HepG2 (cell line): ENCODE measurements at regions not wholly inside any gene's neighbourhood (a gene's known extent, or its start where the extent isn't known, plus 50 kb on each side); places are given as distances from the start of the nearest gene placed in this dataset.

Experiments used
- ATAC-seq: fragments of 200-7000 bp; cut with Tn5 transposase; 3 replicates; pipeline ENCODE4 v1.9.1; 2020; ENCODE audit warnings: mild to moderate bottlenecking, moderate library complexity
- BruUV-seq: library from RNA; stranded (reverse); fragments of 400-500 nt; replicated peaks from 2 replicates; lab custom pipeline; 2021; lab: Mats Ljungman, UMichigan
- CTCF ChIA-PET: fragments of 300-600 bp; formaldehyde crosslinking; extraction: SDS; loops from one replicate; lab custom pipeline; 2021; ENCODE audit warnings: low total read pairs, inconsistent platforms, low intra/inter-chr PET ratio; lab: Yijun Ruan, JAX
- POLR2A ChIA-PET: fragments of 350-600 bp; sonication (Branson Sonifier 250); formaldehyde crosslinking; loops from one replicate; lab custom pipeline; 2020; ENCODE audit warnings: antibody characterized with exemption, inconsistent platforms; lab: Yijun Ruan, JAX
- DNase-seq: peaks from one replicate; pipeline ENCODE4 v3.0.0-alpha.2; 2015; ENCODE audit warnings: low spot score
- FAIRE-seq: peaks from 3 replicates; lab custom pipeline; 2011; peaks lifted over from hg19 to GRCh38; lab: Jason Lieb, UNC
- H2AFZ ChIP-seq: one replicate; pipeline ENCODE4 v1.6.1; 2011; ENCODE audit warnings: low read length, inconsistent platforms
- H3K27ac ChIP-seq: fragments of 300-600 bp; 3 replicates; pipeline ENCODE4 v1.8.0; 2011; ENCODE audit warnings: mixed run types, mild to moderate bottlenecking, mixed read lengths, low read length, inconsistent platforms; ENCODE audit not compliant: insufficient read depth; ENCODE audit errors: extremely low read length
- H3K27me3 ChIP-seq, 2 experiments: fragments of 200-600 bp in 1 of 2; 2 replicates in 1 of 2; 3 replicates in 1 of 2; pipeline versions ENCODE4 v1.6.0 to v1.8.0; 2011; ENCODE audit warnings: low read length in 2 of 2, mild to moderate bottlenecking in 2 of 2, moderate library complexity in 2 of 2, inconsistent platforms in 1 of 2; ENCODE audit not compliant: insufficient read depth in 2 of 2, control insufficient read depth in 1 of 2
- H3K36me3 ChIP-seq, 2 experiments: fragments of 200-600 bp in 1 of 2; replicated peaks in 1 of 2; 2 replicates in 1 of 2; 3 replicates in 1 of 2; pipeline versions ENCODE4 v1.5.1 to v1.8.0; 2011; ENCODE audit warnings: low read length in 2 of 2, inconsistent platforms in 1 of 2; ENCODE audit not compliant: insufficient read depth in 2 of 2, control insufficient read depth in 1 of 2
- H3K4me1 ChIP-seq: 2 replicates; pipeline ENCODE4 v1.5.1; 2012; ENCODE audit warnings: low read length, inconsistent platforms; ENCODE audit not compliant: insufficient read depth
- H3K4me2 ChIP-seq: 2 replicates; pipeline ENCODE4 v1.6.0; 2011; ENCODE audit warnings: low read depth, low read length, inconsistent platforms
- H3K4me3 ChIP-seq, 3 experiments: fragments of 200-600 bp in 1 of 3; sonication (generic), shearing (Covaris generic) in 1 of 3; replicated peaks in 1 of 3; 2 replicates each; pipeline ENCODE4 v1.5.1; 2011 to 2016; ENCODE audit warnings: low read length in 3 of 3, inconsistent platforms in 2 of 3, low read depth in 2 of 3, mild to moderate bottlenecking in 2 of 3, control low read depth in 1 of 3, mixed read lengths in 1 of 3; ENCODE audit not compliant: insufficient read depth in 1 of 3
- H3K79me2 ChIP-seq: one replicate; pipeline ENCODE4 v1.6.1; 2011; ENCODE audit warnings: low read length, inconsistent platforms; ENCODE audit not compliant: insufficient read depth
- H3K9ac ChIP-seq: 2 replicates; pipeline ENCODE4 v1.6.0; 2011; ENCODE audit warnings: mild to moderate bottlenecking, low read depth, low read length, inconsistent platforms; ENCODE audit not compliant: insufficient read depth
- H3K9me3 ChIP-seq: 2 replicates; pipeline ENCODE4 v1.5.1; 2012; ENCODE audit warnings: mild to moderate bottlenecking, low read length
- H4K20me1 ChIP-seq: 2 replicates; pipeline ENCODE4 v1.6.0; 2011; ENCODE audit warnings: inconsistent platforms, mild to moderate bottlenecking, low read length, moderate library complexity; ENCODE audit not compliant: insufficient read depth
- KLF13 ChIP-seq: sonication (generic); formaldehyde crosslinking; IDR thresholded peaks from 2 replicates; pipeline ENCODE4 v1.4.0; 2020; ENCODE audit warnings: mild to moderate bottlenecking, missing genetic modification reagents
- PHF5A ChIP-seq: IDR thresholded peaks from one replicate; pipeline ENCODE4 v1.6.1; 2018; ENCODE audit warnings: low read depth, missing genetic modification reagents; ENCODE audit not compliant: unreplicated experiment
- ZNF317 ChIP-seq: sonication (generic); formaldehyde crosslinking; IDR thresholded peaks from 2 replicates; pipeline ENCODE4 v1.5.0; 2020; ENCODE audit warnings: mild to moderate bottlenecking, missing genetic modification reagents
- ZNF674 ChIP-seq: sonication (generic); formaldehyde crosslinking; IDR thresholded peaks from 2 replicates; pipeline ENCODE4 v1.5.0; 2020; ENCODE audit warnings: low read depth, mild to moderate bottlenecking, missing genetic modification reagents
- ZNF703 ChIP-seq: sonication (generic); formaldehyde crosslinking; IDR thresholded peaks from 2 replicates; pipeline ENCODE4 v1.5.1; 2020; ENCODE audit warnings: missing genetic modification reagents, mild to moderate bottlenecking, moderate library complexity, borderline replicate concordance
- WGBS: methylation state at CpG from one replicate; pipeline ENCODE4 v1.1.6; 2017; ENCODE audit warnings: low lambda C conversion rate; 5-methylcytosine and 5-hydroxymethylcytosine counted together
- in situ Hi-C: cut with HindIII; loops from 2 replicates; pipeline ENCODE4 v1.10.0; 2017; ENCODE audit warnings: low pct_unique_long_range_greater_than_20kb; ENCODE audit not compliant: extremely low pct_ligation_motif_present
- intact Hi-C: fragments of 100-400 bp; cut with micrococcal nuclease; formaldehyde crosslinking; loops from one replicate; pipeline ENCODE4 v1.10.0; 2022; ENCODE audit not compliant: unreplicated experiment

DNA sequence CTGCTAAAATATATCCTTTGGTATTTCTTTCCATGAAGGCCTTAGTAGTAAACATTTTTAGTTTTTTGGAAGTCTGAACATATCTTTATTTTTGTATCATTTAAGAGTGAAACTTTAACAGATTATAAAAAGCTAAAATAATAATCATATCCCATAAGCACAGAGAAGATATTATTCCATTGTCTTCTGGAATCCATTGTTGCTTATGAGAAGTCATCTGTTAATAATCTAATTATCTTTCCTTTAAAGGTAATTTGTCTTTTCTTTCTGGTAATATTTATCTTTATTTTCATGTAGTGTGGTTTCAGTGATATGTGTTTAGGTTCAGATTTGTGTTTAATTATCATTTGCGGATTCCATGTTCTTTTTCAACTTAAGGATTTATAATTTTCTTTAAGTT lies 261.7 kb downstream of the MSRB3 start:
- Histone ChIP-seq H2AFZ (no peak overlapping the region), H4K20me1 (no peaks in the 10 kb centered on the region), H3K27ac (no peak overlapping the region), H3K4me1 (no peaks in the 10 kb centered on the region), H3K79me2 (no peaks in the 10 kb centered on the region), H3K9me3 (peaks cover 22% of the 10 kb centered on the region), H3K9ac (no peak overlapping the region), H3K4me3 (no peak overlapping the region)
- WGBS: 0% methylated on average over 1 of the region's 1 CpG
- no peak for FAIRE-seq
- no peak for DNase-seq
- in situ Hi-C loops: no loop called here
- no peak for ATAC-seq
- CTCF ChIA-PET: no interaction called here
- POLR2A ChIA-PET: no interaction called here
- TF ChIP-seq ZNF703 (CRISPR knock-in tag): no peak
- TF ChIP-seq ZNF317 (CRISPR knock-in tag): peak; percentile 97
- TF ChIP-seq, all 625 proteins: peak for 1
- Histone ChIP-seq H3K4me2 (no peak overlapping the region), H3K36me3 (no peaks in the 10 kb centered on the region), H3K27me3 (no peaks in the 10 kb centered on the region)
- BruUV-seq: no TSS peak
- intact Hi-C loops: no loop called here

DNA sequence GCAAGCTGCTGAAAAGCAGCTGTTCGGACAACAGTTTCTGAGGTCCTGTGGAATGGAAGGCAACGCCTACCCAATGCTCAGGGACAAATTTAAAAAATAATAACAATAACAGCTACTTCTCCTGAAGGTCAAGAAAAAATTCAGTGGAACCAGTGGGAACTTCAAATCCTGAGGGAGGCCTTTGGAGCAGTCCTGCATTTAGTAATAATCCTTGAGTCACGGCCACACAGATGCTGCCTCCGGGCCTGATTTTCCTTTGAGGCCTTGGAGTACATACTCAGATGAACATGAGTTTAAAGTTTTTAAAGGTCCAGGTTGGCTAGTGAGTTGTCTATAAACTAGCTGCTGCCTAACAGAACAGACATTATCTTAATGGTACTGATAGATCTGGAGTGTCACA lies 268.0 kb downstream of the MSRB3 start:
- H3K9me3 ChIP-seq: no peaks in the 10 kb centered on the region
- intact Hi-C loops: no loop called here
- no peak overlapping the region for H2AFZ ChIP-seq
- no peaks in the 10 kb centered on the region for H3K4me1 ChIP-seq
- H3K27ac ChIP-seq: no peak overlapping the region
- ChIA-PET POLR2A (no interaction called here), CTCF (no interaction called here)
- no TSS peak for BruUV-seq
- no peak overlapping the region for H3K4me2 ChIP-seq
- no peaks in the 10 kb centered on the region for H3K27me3 ChIP-seq
- FAIRE-seq (no peak), ATAC-seq (no peak), DNase-seq (no peak)
- no peak overlapping the region for H3K9ac ChIP-seq
- H3K79me2 ChIP-seq: no peaks in the 10 kb centered on the region
- no peaks in the 10 kb centered on the region for H3K36me3 ChIP-seq
- no peak overlapping the region for H3K4me3 ChIP-seq
- H4K20me1 ChIP-seq: no peaks in the 10 kb centered on the region
- 32% methylated on average over 4 of the region's 4 CpGs for WGBS
- in situ Hi-C loops: no loop called here
- TF ChIP-seq ZNF674 (no peak), PHF5A (CRISPR knock-in tag) (no peak), KLF13 (CRISPR knock-in tag) (no peak)
